ENCODE measurements at regions not wholly inside any gene's neighbourhood (a gene's known extent, or its start where the extent isn't known, plus 50 kb on each side); places are given as distances from the start of the nearest gene placed in this dataset.
"Not testable (repeated sequence)": the region's sequence is repeated elsewhere in the genome, so short reads cannot be mapped to it uniquely, and the experiment has no call there.

- Histone ChIP-seq H3K36me3 (no peaks in the 10 kb centered on the region), H3K4me1 (no peaks in the 10 kb centered on the region), H3K4me3 (no peak overlapping the region), H3K27me3 (ENCODE audit: low read depth) (no peaks in the 10 kb centered on the region), H3K27ac (replicated peaks) (no peak overlapping the region), H3K9me3 (replicated peaks) (no peaks in the 10 kb centered on the region)
- intact Hi-C loops (cut with micrococcal nuclease), result no loop called here
- TF ChIP-seq CTCF (IDR thresholded peaks at IDR 0.05; ENCODE audit: borderline replicate concordance), result no peak
- no peak for DNase-seq
Observed at GRCh38 chr2:150208689-150209088, 278.8 kb downstream of the RND3 start.

GRCh38 chr2:150207979-150208378 lies 279.5 kb downstream of the RND3 start:
- Histone ChIP-seq H3K4me3 (no peak overlapping the region), H3K4me1 (no peaks in the 10 kb centered on the region), H3K27ac (replicated peaks) (no peak overlapping the region), H3K36me3 (no peaks in the 10 kb centered on the region), H3K9me3 (replicated peaks) (no peaks in the 10 kb centered on the region), H3K27me3 (ENCODE audit: low read depth) (no peaks in the 10 kb centered on the region)
- DNase-seq, result no peak
- no peak for TF ChIP-seq CTCF (IDR thresholded peaks at IDR 0.05; ENCODE audit: borderline replicate concordance)
- intact Hi-C loops (cut with micrococcal nuclease), result no loop called here

GRCh38 chr2:150204451-150204850 lies 283.0 kb downstream of the RND3 start:
- TF ChIP-seq CTCF (IDR thresholded peaks at IDR 0.05; ENCODE audit: borderline replicate concordance), result no peak
- Histone ChIP-seq H3K4me1 (no peaks in the 10 kb centered on the region), H3K27me3 (ENCODE audit: low read depth) (no peaks in the 10 kb centered on the region), H3K36me3 (no peaks in the 10 kb centered on the region), H3K4me3 (no peak overlapping the region), H3K27ac (replicated peaks) (no peak overlapping the region), H3K9me3 (replicated peaks) (no peaks in the 10 kb centered on the region)
- no peak for DNase-seq
- intact Hi-C loops (cut with micrococcal nuclease), result no loop called here

- H3K27ac ChIP-seq (replicated peaks); H3K4me1 ChIP-seq; DNase-seq; H3K27me3 ChIP-seq (ENCODE audit: low read depth); H3K36me3 ChIP-seq; H3K4me3 ChIP-seq; H3K9me3 ChIP-seq (replicated peaks); intact Hi-C loops (cut with micrococcal nuclease): not testable (repeated sequence)
Observed at GRCh38 chr2:150194816-150195215, 292.7 kb downstream of the RND3 start.

GRCh38 chr2:150192701-150193100 lies 294.8 kb downstream of the RND3 start:
- Histone ChIP-seq H3K4me3 (no peak overlapping the region), H3K4me1 (no peaks in the 10 kb centered on the region), H3K27ac (replicated peaks) (no peak overlapping the region), H3K9me3 (replicated peaks) (no peaks in the 10 kb centered on the region), H3K36me3 (no peaks in the 10 kb centered on the region), H3K27me3 (ENCODE audit: low read depth) (no peaks in the 10 kb centered on the region)
- no peak for TF ChIP-seq CTCF (IDR thresholded peaks at IDR 0.05; ENCODE audit: borderline replicate concordance)
- DNase-seq, result no peak
- intact Hi-C loops (cut with micrococcal nuclease), result no loop called here

GRCh38 chr2:150191349-150191748 lies 296.1 kb downstream of the RND3 start:
- H3K27me3 ChIP-seq (ENCODE audit: low read depth), result no peaks in the 10 kb centered on the region
- intact Hi-C loops (cut with micrococcal nuclease), result no loop called here
- H3K4me1 ChIP-seq, result no peaks in the 10 kb centered on the region
- no peaks in the 10 kb centered on the region for H3K36me3 ChIP-seq
- no peaks in the 10 kb centered on the region for H3K9me3 ChIP-seq (replicated peaks)
- TF ChIP-seq CTCF (IDR thresholded peaks at IDR 0.05; ENCODE audit: borderline replicate concordance), result no peak
- no peak overlapping the region for H3K27ac ChIP-seq (replicated peaks)
- DNase-seq, result no peak
- H3K4me3 ChIP-seq, result no peak overlapping the region
